Stimulated activated CD4-positive, alpha-beta T cell treated with anti-CD3 and anti-CD28 coated beads, Interleukin-1b, Interleukin-23, amount 100 ng/mL, for 1 hour (primary cell): ENCODE measurements at regions not wholly inside any gene's neighbourhood (a gene's known extent, or its start where the extent isn't known, plus 50 kb on each side); places are given as distances from the start of the nearest gene placed in this dataset.

Source experiments
- DNase-seq, 2 donors: peaks; one replicate each; pipeline ENCODE4 v3.0.0-alpha.2; 2020; ENCODE audit warnings: low read depth in 2 of 2

- no peak for DNase-seq
Observed at GRCh38 chr13:40290758-40291157, 375.7 kb downstream of the FOXO1 start.

- no peak for DNase-seq
Observed at GRCh38 chr13:40292108-40292507, 374.3 kb downstream of the FOXO1 start.

GRCh38 chr13:40292536-40292935 is 373.9 kb downstream of the FOXO1 start:
- no peak for DNase-seq

GRCh38 chr13:40302351-40302750 is 364.1 kb downstream of the FOXO1 start:
- DNase-seq = no peak

- DNase-seq = no peak
Observed at GRCh38 chr13:40304391-40304790, 362.1 kb downstream of the FOXO1 start.

- no peak for DNase-seq
Observed at GRCh38 chr13:40306817-40307216, 359.6 kb downstream of the FOXO1 start.

- DNase-seq = no peak
Observed at GRCh38 chr13:40309881-40310280, 356.6 kb downstream of the FOXO1 start.

GRCh38 chr13:40311356-40312101 is 354.9 kb downstream of the FOXO1 start:
- DNase-seq = no peak

GRCh38 chr13:40313269-40314200 is 352.9 kb downstream of the FOXO1 start:
- DNase-seq = no peak

GRCh38 chr13:40315416-40316064 is 350.9 kb downstream of the FOXO1 start:
- DNase-seq = peak; percentile 9 to 16

GRCh38 chr13:40316301-40316700 is 350.1 kb downstream of the FOXO1 start:
- DNase-seq = no peak

GRCh38 chr13:40317980-40318327 is 348.5 kb downstream of the FOXO1 start:
- DNase-seq = no peak

- DNase-seq = no peak
Observed at GRCh38 chr13:40318366-40318765, 348.1 kb downstream of the FOXO1 start.

GRCh38 chr13:40319699-40320579 is 346.5 kb downstream of the FOXO1 start:
- DNase-seq = no peak

GRCh38 chr13:40328091-40328490 is 338.4 kb downstream of the FOXO1 start:
- DNase-seq = no peak

- DNase-seq = no peak
Observed at GRCh38 chr13:40329781-40330485, 336.5 kb downstream of the FOXO1 start.

GRCh38 chr13:40330950-40331349 is 335.5 kb downstream of the FOXO1 start:
- DNase-seq = no peak

- DNase-seq = no peak
Observed at GRCh38 chr13:40331802-40332201, 334.6 kb downstream of the FOXO1 start.

- no peak for DNase-seq
Observed at GRCh38 chr13:40333226-40333625, 333.2 kb downstream of the FOXO1 start.

GRCh38 chr13:40334031-40334430 is 332.4 kb downstream of the FOXO1 start:
- DNase-seq = no peak

GRCh38 chr13:40334616-40335015 is 331.8 kb downstream of the FOXO1 start:
- DNase-seq = no peak
